ENCODE measurements at regions not wholly inside any gene's neighbourhood (a gene's known extent, or its start where the extent isn't known, plus 50 kb on each side); places are given as distances from the start of the nearest gene placed in this dataset.

- H3K4me3 ChIP-seq (ENCODE audit: low read depth, low read length) = no peak overlapping the region
- no peak for DNase-seq (ENCODE audit: low read depth)
- no peak for TF ChIP-seq CTCF (conservative IDR thresholded peaks at IDR 0.05; ENCODE audit: low read depth, low read length)
Observed at GRCh38 chr3:34859746-34860145, 779.6 kb upstream of the ARPP21 start.

- DNase-seq (ENCODE audit: low read depth) = no peak
- TF ChIP-seq CTCF (conservative IDR thresholded peaks at IDR 0.05; ENCODE audit: low read depth, low read length) = no peak
- H3K4me3 ChIP-seq (ENCODE audit: low read depth, low read length) = no peak overlapping the region
Observed at GRCh38 chr3:34862456-34862855, 776.9 kb upstream of the ARPP21 start.

- no peak for DNase-seq (ENCODE audit: low read depth)
- no peak for TF ChIP-seq CTCF (conservative IDR thresholded peaks at IDR 0.05; ENCODE audit: low read depth, low read length)
- H3K4me3 ChIP-seq (ENCODE audit: low read depth, low read length) = no peak overlapping the region
Observed at GRCh38 chr3:34863485-34863884, 775.8 kb upstream of the ARPP21 start.

- H3K4me3 ChIP-seq (ENCODE audit: low read depth, low read length) = no peak overlapping the region
- DNase-seq (ENCODE audit: low read depth) = no peak
- TF ChIP-seq CTCF (conservative IDR thresholded peaks at IDR 0.05; ENCODE audit: low read depth, low read length) = no peak
Observed at GRCh38 chr3:34864011-34864410, 775.3 kb upstream of the ARPP21 start.

- no peak for DNase-seq (ENCODE audit: low read depth)
- no peak overlapping the region for H3K4me3 ChIP-seq (ENCODE audit: low read depth, low read length)
- TF ChIP-seq CTCF (conservative IDR thresholded peaks at IDR 0.05; ENCODE audit: low read depth, low read length) = no peak
Observed at GRCh38 chr3:34865346-34865745, 774.0 kb upstream of the ARPP21 start.

GRCh38 chr3:34868935-34869334, 770.4 kb upstream of the ARPP21 start:
- no peak for DNase-seq (ENCODE audit: low read depth)
- no peak for TF ChIP-seq CTCF (conservative IDR thresholded peaks at IDR 0.05; ENCODE audit: low read depth, low read length)
- H3K4me3 ChIP-seq (ENCODE audit: low read depth, low read length) = no peak overlapping the region

- TF ChIP-seq CTCF (conservative IDR thresholded peaks at IDR 0.05; ENCODE audit: low read depth, low read length) = no peak
- no peak for DNase-seq (ENCODE audit: low read depth)
- no peak overlapping the region for H3K4me3 ChIP-seq (ENCODE audit: low read depth, low read length)
Observed at GRCh38 chr3:34869696-34870095, 769.6 kb upstream of the ARPP21 start.
